OCI-LY1 (cell line): ENCODE measurements at regions not wholly inside any gene's neighbourhood (a gene's known extent, or its start where the extent isn't known, plus 50 kb on each side); places are given as distances from the start of the nearest gene placed in this dataset.

Experiments used
- H2AFZ ChIP-seq: fragments of 200-600 bp; sonication (generic), shearing (Covaris generic); 2 replicates; pipeline ENCODE4 v1.6.0; 2014; ENCODE audit warnings: antibody characterized with exemption, mild to moderate bottlenecking, low read length
- H3F3A ChIP-seq: fragments of 200-600 bp; sonication (generic), shearing (Covaris generic); 2 replicates; pipeline ENCODE4 v1.6.0; 2014; ENCODE audit warnings: mild to moderate bottlenecking, antibody characterized with exemption, low read length, moderate library complexity; ENCODE audit not compliant: insufficient read depth
- H3K27ac ChIP-seq: fragments of 200-600 bp; sonication (generic); 2 replicates; pipeline ENCODE4 v1.5.1; 2014; ENCODE audit warnings: low read length, mixed run types, mild to moderate bottlenecking, low read depth; ENCODE audit not compliant: poor library complexity, severe bottlenecking
- H3K27me3 ChIP-seq: fragments of 200-600 bp; sonication (generic); 2 replicates; pipeline ENCODE4 v1.6.0; 2014; ENCODE audit warnings: antibody characterized with exemption, mild to moderate bottlenecking, low read length, moderate library complexity; ENCODE audit not compliant: insufficient read depth
- H3K36me3 ChIP-seq: fragments of 200-600 bp; sonication (generic); 2 replicates; pipeline ENCODE4 v1.6.1; 2014; ENCODE audit warnings: mild to moderate bottlenecking, antibody characterized with exemption, low read length, moderate library complexity, mixed read lengths; ENCODE audit not compliant: insufficient read depth
- H3K4me1 ChIP-seq: fragments of 200-600 bp; sonication (generic); 2 replicates; pipeline ENCODE4 v1.5.1; 2014; ENCODE audit warnings: mild to moderate bottlenecking, low read length, moderate library complexity; ENCODE audit not compliant: insufficient read depth, severe bottlenecking
- H3K4me2 ChIP-seq: fragments of 200-600 bp; sonication (generic), shearing (Covaris generic); 2 replicates; pipeline ENCODE4 v1.6.1; 2014; ENCODE audit warnings: low read length
- H3K4me3 ChIP-seq: fragments of 200-600 bp; sonication (generic); 2 replicates; pipeline ENCODE4 v1.5.1; 2014; ENCODE audit warnings: low read length, low read depth, mild to moderate bottlenecking, mixed read lengths; ENCODE audit not compliant: poor library complexity, severe bottlenecking
- H3K79me2 ChIP-seq: fragments of 200-600 bp; shearing (Covaris generic); 2 replicates; pipeline ENCODE4 v1.6.1; 2016; ENCODE audit warnings: mixed run types, low read length, mixed read lengths; ENCODE audit not compliant: insufficient read depth
- H3K9ac ChIP-seq: fragments of 200-600 bp; sonication (generic), shearing (Covaris generic); 2 replicates; pipeline ENCODE4 v1.6.1; 2014; ENCODE audit warnings: mild to moderate bottlenecking, low read length, mixed read lengths
- H3K9me2 ChIP-seq: fragments of 200-600 bp; sonication (generic), shearing (Covaris generic); 2 replicates; pipeline ENCODE4 v1.6.1; 2014; ENCODE audit warnings: low read depth, mild to moderate bottlenecking, low read length, mixed read lengths
- H3K9me3 ChIP-seq: fragments of 200-600 bp; shearing (Covaris generic); 2 replicates; pipeline ENCODE4 v1.6.1; 2014; ENCODE audit warnings: low read length, mixed read lengths
- H4K20me1 ChIP-seq: fragments of 200-600 bp; sonication (generic), shearing (Covaris generic); 2 replicates; pipeline ENCODE4 v1.6.0; 2016; ENCODE audit warnings: mild to moderate bottlenecking, low read length; ENCODE audit not compliant: insufficient read depth
- EZH2 ChIP-seq: fragments of 200-600 bp; sonication (generic), shearing (Covaris generic); IDR thresholded peaks from 2 replicates; pipeline ENCODE4 v1.8.0; 2017; ENCODE audit warnings: borderline replicate concordance, mixed run types, mild to moderate bottlenecking, antibody characterized with exemption, low read length, moderate library complexity, mixed read lengths
- TF ChIP-seq, protein P1 (sequence below): fragments of 200-600 bp; sonication (generic), shearing (Covaris generic); IDR thresholded peaks from 2 replicates; pipeline ENCODE4 v1.5.1; 2017; ENCODE audit warnings: mild to moderate bottlenecking, antibody characterized with exemption, low read length, moderate library complexity, mixed read lengths

DNA sequence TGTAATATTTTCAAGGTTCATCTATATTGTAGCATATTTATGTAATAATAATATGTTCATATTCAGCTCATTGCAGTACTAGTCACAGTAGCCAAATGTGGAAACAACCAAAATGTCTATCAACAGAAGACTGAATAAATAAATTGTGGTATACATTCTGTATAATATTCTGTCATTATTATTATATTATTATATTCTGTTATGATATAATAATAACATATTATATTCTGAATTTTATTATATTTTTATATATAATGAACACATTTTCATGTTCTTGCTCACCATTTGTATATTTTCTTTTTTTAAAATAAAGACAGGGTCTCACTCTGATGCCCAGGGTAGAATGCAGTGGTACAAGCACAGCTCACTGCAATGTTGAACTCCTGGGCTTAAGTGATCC, 91.2 kb upstream of the STARD3NL start:
- Histone ChIP-seq H2AFZ (no peak overlapping the region), H3K9ac (no peak overlapping the region), H4K20me1 (no peaks in the 10 kb centered on the region)

DNA sequence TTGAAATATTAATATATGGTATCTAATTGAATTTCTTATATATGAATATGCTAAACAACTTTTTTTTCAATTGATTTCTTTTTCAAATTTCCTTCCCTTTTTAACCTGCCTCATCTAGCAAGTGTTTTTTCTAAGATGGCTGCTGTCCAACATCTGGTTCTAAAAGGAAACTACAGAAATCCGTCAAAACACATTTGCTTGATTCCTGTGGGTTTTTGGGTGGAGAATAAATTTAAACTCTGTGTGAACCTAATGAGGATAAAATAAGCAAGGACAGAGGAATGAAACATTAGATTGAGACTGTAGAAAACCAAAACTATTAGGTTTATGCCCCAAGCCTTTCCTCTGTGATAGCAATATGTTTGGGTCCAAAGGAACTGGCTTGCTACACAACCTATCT, 75.5 kb upstream of the STARD3NL start:
- no peaks in the 10 kb centered on the region for H3K79me2 ChIP-seq
- no peak for TF ChIP-seq EZH2
- TF ChIP-seq, protein P1, sequence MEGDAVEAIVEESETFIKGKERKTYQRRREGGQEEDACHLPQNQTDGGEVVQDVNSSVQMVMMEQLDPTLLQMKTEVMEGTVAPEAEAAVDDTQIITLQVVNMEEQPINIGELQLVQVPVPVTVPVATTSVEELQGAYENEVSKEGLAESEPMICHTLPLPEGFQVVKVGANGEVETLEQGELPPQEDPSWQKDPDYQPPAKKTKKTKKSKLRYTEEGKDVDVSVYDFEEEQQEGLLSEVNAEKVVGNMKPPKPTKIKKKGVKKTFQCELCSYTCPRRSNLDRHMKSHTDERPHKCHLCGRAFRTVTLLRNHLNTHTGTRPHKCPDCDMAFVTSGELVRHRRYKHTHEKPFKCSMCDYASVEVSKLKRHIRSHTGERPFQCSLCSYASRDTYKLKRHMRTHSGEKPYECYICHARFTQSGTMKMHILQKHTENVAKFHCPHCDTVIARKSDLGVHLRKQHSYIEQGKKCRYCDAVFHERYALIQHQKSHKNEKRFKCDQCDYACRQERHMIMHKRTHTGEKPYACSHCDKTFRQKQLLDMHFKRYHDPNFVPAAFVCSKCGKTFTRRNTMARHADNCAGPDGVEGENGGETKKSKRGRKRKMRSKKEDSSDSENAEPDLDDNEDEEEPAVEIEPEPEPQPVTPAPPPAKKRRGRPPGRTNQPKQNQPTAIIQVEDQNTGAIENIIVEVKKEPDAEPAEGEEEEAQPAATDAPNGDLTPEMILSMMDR, result no peak
- H4K20me1 ChIP-seq, result no peaks in the 10 kb centered on the region
- H3K9ac ChIP-seq, result no peak overlapping the region
- H3K4me3 ChIP-seq, result no peak overlapping the region
- H3K9me2 ChIP-seq, result no peaks in the 10 kb centered on the region
- H3K27ac ChIP-seq, result no peak overlapping the region
- peaks cover 8% of the 10 kb centered on the region; the same call in 1 of the 2 replicates for H3K9me3 ChIP-seq
- no peaks in the 10 kb centered on the region for H3K27me3 ChIP-seq
- H3K4me2 ChIP-seq, result no peak overlapping the region
- no peak overlapping the region for H2AFZ ChIP-seq
- no peaks in the 10 kb centered on the region for H3K4me1 ChIP-seq
- no peaks in the 10 kb centered on the region for H3F3A ChIP-seq
- no peaks in the 10 kb centered on the region for H3K36me3 ChIP-seq

More for the DNA sequence above, 91.2 kb upstream of the STARD3NL start:
- no peaks in the 10 kb centered on the region for H3K36me3 ChIP-seq
- H3K79me2 ChIP-seq, result no peaks in the 10 kb centered on the region
- H3K4me3 ChIP-seq, result no peak overlapping the region
- H3K27me3 ChIP-seq, result no peaks in the 10 kb centered on the region
- TF ChIP-seq, protein P1, result no peak
- TF ChIP-seq EZH2, result no peak
- H3K4me2 ChIP-seq, result no peak overlapping the region
- H3K27ac ChIP-seq, result no peak overlapping the region
- no peaks in the 10 kb centered on the region for H3F3A ChIP-seq
- H3K9me2 ChIP-seq, result no peaks in the 10 kb centered on the region; the same call in 1 of the 2 replicates
- no peaks in the 10 kb centered on the region for H3K4me1 ChIP-seq
- H3K9me3 ChIP-seq, result no peaks in the 10 kb centered on the region

DNA sequence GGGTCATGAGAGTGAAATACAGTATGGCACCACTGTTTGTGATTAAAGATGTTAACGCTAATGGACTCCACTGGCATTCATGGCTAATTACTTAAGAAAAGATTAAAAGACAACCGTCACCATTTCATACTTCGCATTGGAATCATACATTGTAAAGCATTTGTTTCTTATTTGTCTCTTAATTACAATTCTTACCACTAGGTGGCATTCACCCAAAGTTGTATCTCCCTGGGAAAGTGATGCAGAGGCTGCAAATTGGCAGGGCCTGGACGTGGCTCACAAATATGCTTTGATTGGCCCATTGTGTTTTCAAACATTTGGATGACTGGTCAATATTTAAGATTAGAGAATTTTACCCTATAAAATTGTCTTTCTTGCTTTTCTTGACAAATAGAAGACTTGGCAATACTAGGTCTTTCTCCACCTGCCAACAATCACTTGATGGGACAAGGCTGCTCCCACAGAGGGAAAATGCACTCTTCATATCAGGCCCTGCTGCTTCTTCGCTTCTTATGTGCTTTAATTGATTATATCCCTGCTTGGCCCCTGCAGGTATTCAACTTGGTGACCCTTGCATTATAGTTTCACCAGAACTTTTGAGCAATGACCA, 72.1 kb upstream of the STARD3NL start:
- Histone ChIP-seq H3K36me3 (no peaks in the 10 kb centered on the region), H3F3A (no peaks in the 10 kb centered on the region), H3K27me3 (no peaks in the 10 kb centered on the region), H3K27ac (no peak overlapping the region), H3K4me3 (no peak overlapping the region), H2AFZ (no peak overlapping the region), H3K9ac (no peak overlapping the region), H4K20me1 (no peaks in the 10 kb centered on the region), H3K9me3 (no peaks in the 10 kb centered on the region), H3K79me2 (no peaks in the 10 kb centered on the region), H3K9me2 (no peaks in the 10 kb centered on the region), H3K4me1 (no peaks in the 10 kb centered on the region), H3K4me2 (no peak overlapping the region)
- TF ChIP-seq EZH2, result no peak
- TF ChIP-seq, protein P1, result peak; percentile 79
